Mesenchymal stem cell (in vitro differentiated cells and primary cell): ENCODE measurements at regions not wholly inside any gene's neighbourhood (a gene's known extent, or its start where the extent isn't known, plus 50 kb on each side); places are given as distances from the start of the nearest gene placed in this dataset.

Source experiments
- DNase-seq: peaks from one replicate; pipeline ENCODE4 v3.0.0-alpha.2; 2013
- H2AFZ ChIP-seq: one replicate; pipeline ENCODE4 v1.6.1; 2013; ENCODE audit warnings: low read depth, mild to moderate bottlenecking, control low read depth, inconsistent platforms, low read length, moderate library complexity
- H2AK5ac ChIP-seq: 2 replicates; pipeline ENCODE4 v1.6.1; 2013; ENCODE audit warnings: low read length, moderate library complexity, mild to moderate bottlenecking, inconsistent platforms; ENCODE audit not compliant: severe bottlenecking
- H2BK120ac ChIP-seq: one replicate; pipeline ENCODE4 v1.6.1; 2013; ENCODE audit warnings: low read depth, mild to moderate bottlenecking, inconsistent platforms, low read length, moderate library complexity
- H2BK12ac ChIP-seq, 2 experiments: one replicate each; pipeline ENCODE4 v1.6.1; 2013; ENCODE audit warnings: inconsistent platforms in 2 of 2, low read length in 2 of 2, mild to moderate bottlenecking in 2 of 2, moderate library complexity in 2 of 2, control low read depth in 1 of 2
- H2BK15ac ChIP-seq: one replicate; pipeline ENCODE4 v1.6.1; 2013; ENCODE audit warnings: mild to moderate bottlenecking, low read depth, inconsistent platforms; ENCODE audit not compliant: poor library complexity, severe bottlenecking
- H2BK5ac ChIP-seq: 2 replicates; pipeline ENCODE4 v1.6.1; 2013; ENCODE audit warnings: low read depth, mild to moderate bottlenecking, low read length, control low read depth, inconsistent platforms; ENCODE audit not compliant: poor library complexity, severe bottlenecking
- H3K14ac ChIP-seq, 2 experiments: one replicate each; pipeline ENCODE4 v1.6.1; 2013; ENCODE audit warnings: inconsistent platforms in 2 of 2, low read length in 2 of 2, control low read depth in 1 of 2, mild to moderate bottlenecking in 1 of 2, moderate library complexity in 1 of 2
- H3K18ac ChIP-seq, 2 experiments: one replicate each; pipeline ENCODE4 v1.6.1; 2013; ENCODE audit warnings: inconsistent platforms in 2 of 2, low read length in 2 of 2, control low read depth in 1 of 2, low read depth in 1 of 2, mild to moderate bottlenecking in 1 of 2
- H3K23ac ChIP-seq, 2 experiments: one replicate each; pipeline ENCODE4 v1.6.1; 2013; ENCODE audit warnings: inconsistent platforms in 2 of 2, low read length in 2 of 2, mild to moderate bottlenecking in 2 of 2, moderate library complexity in 2 of 2, control low read depth in 1 of 2
- H3K27ac ChIP-seq: 2 replicates; pipeline ENCODE4 v1.5.1; 2013; ENCODE audit warnings: mild to moderate bottlenecking, moderate library complexity, low read length, control low read depth, inconsistent platforms; ENCODE audit not compliant: poor library complexity, severe bottlenecking
- H3K27me3 ChIP-seq, 2 experiments: 2 replicates each; pipeline versions ENCODE4 v1.6.1 to v1.7.0; 2013; ENCODE audit warnings: low read length in 2 of 2, mild to moderate bottlenecking in 2 of 2, moderate library complexity in 2 of 2, control low read depth in 1 of 2, inconsistent platforms in 1 of 2; ENCODE audit not compliant: control insufficient read depth in 1 of 2, insufficient read depth in 1 of 2
- H3K36me3 ChIP-seq, 2 experiments: 2 replicates each; pipeline versions ENCODE4 v1.6.1 to v1.7.0; 2013; ENCODE audit warnings: low read length in 2 of 2, control low read depth in 1 of 2, inconsistent platforms in 1 of 2, low read depth in 1 of 2, mild to moderate bottlenecking in 1 of 2; ENCODE audit not compliant: insufficient read depth in 2 of 2, control insufficient read depth in 1 of 2
- H3K4ac ChIP-seq, 2 experiments: one replicate each; pipeline ENCODE4 v1.6.1; 2013; ENCODE audit warnings: inconsistent platforms in 2 of 2, low read length in 2 of 2, mild to moderate bottlenecking in 2 of 2, moderate library complexity in 2 of 2, control low read depth in 1 of 2, low read depth in 1 of 2
- H3K4me1 ChIP-seq: 2 replicates; pipeline ENCODE4 v1.6.1; 2013; ENCODE audit warnings: low read depth, low read length, control low read depth; ENCODE audit not compliant: control insufficient read depth, insufficient read depth
- H3K4me2 ChIP-seq: 2 replicates; pipeline ENCODE4 v1.6.1; 2013; ENCODE audit warnings: low read length, mild to moderate bottlenecking, inconsistent platforms; ENCODE audit not compliant: poor library complexity, severe bottlenecking
- H3K4me3 ChIP-seq, 2 experiments: 2 replicates each; pipeline versions ENCODE4 v1.5.1 to v1.7.0; 2013; ENCODE audit warnings: low read length in 2 of 2, mild to moderate bottlenecking in 2 of 2, control low read depth in 1 of 2, low read depth in 1 of 2; ENCODE audit not compliant: insufficient read depth in 1 of 2
- H3K79me1 ChIP-seq: replicated peaks from 2 replicates; pipeline ENCODE4 v1.6.1; 2013; ENCODE audit warnings: mild to moderate bottlenecking, control low read depth, low read length, inconsistent platforms; ENCODE audit not compliant: poor library complexity, severe bottlenecking
- H3K9ac ChIP-seq: 2 replicates; pipeline ENCODE4 v1.7.0; 2013; ENCODE audit warnings: mild to moderate bottlenecking, low read length, moderate library complexity
- H3K9me3 ChIP-seq: 2 replicates; pipeline ENCODE4 v1.7.0; 2013; ENCODE audit warnings: mild to moderate bottlenecking, low read length; ENCODE audit not compliant: control insufficient read depth
- H4K8ac ChIP-seq: one replicate; pipeline ENCODE4 v1.6.1; 2013; ENCODE audit warnings: inconsistent platforms, mild to moderate bottlenecking, low read length, moderate library complexity
- H4K91ac ChIP-seq: one replicate; pipeline ENCODE4 v1.6.1; 2013; ENCODE audit warnings: mild to moderate bottlenecking, low read length, inconsistent platforms
- WGBS: methylation state at CpG from one replicate; pipeline ENCODE4 v1.1.7; 2013; ENCODE audit warnings: mixed read lengths; 5-methylcytosine and 5-hydroxymethylcytosine counted together

DNA sequence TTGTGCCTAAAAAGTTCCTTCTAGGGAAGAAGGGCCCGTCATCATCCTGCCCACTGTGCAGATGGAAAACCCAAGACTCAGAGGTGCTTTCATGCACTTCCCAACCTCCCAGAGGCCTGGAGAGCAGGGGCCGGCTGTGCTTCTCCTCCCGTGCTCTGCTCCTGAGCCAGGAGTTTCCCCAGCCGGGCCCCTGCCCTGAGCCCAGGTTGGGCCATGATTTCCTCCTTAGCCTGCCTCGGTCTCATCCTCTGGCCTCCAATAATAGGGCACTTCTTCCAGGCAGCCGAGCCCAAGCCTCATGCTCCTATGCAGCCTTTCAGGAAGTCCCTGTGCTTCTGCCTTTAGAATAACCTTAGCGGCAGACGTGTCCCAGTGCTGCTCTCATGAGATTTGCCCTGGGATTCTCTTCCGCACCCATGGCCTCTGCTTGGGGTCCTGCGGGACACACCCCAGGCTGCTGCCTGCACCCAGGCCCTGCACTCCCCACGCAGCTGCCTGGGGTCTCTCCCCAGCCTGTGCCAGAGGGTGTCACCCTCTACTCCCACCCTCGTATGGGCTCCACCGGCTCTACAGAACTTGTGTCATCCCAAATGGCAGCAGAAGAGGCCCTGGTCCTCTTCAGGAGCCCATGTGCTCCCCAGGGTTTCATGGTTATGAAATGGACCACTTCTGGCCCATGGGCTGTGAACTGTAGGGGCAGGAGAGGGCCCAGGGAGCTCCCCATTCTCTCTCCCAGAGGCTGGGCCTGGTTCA lies 359.3 kb downstream of the ADGRD1 start:
- H3K14ac ChIP-seq: no peak overlapping the region
- no peak overlapping the region for H2AK5ac ChIP-seq
- DNase-seq: no peak

GRCh38 chr12:131313635-131314034 lies 359.9 kb downstream of the ADGRD1 start:
- Histone ChIP-seq H2BK120ac (no peak overlapping the region), H3K79me1 (no peaks in the 10 kb centered on the region), H3K23ac (no peak overlapping the region), H3K27me3 (peaks cover 0 to 24% of the 10 kb centered on the region in 2 experiments), H3K18ac (no peak overlapping the region), H3K4me2 (no peak overlapping the region), H3K36me3 (no peaks in the 10 kb centered on the region), H2AFZ (no peak overlapping the region), H3K4me3 (no peak overlapping the region), H2BK12ac (no peak overlapping the region), H3K9me3 (no peaks in the 10 kb centered on the region), H2BK5ac (no peak overlapping the region), H3K14ac (no peak overlapping the region), H2AK5ac (no peak overlapping the region), H3K9ac (no peak overlapping the region), H3K27ac (no peak overlapping the region), H3K4me1 (no peaks in the 10 kb centered on the region), H2BK15ac (no peak overlapping the region), H3K4ac (no peak overlapping the region), H4K8ac (no peak overlapping the region), H4K91ac (no peak overlapping the region)
- WGBS: 32% methylated on average over 4 of the region's 4 CpGs
- DNase-seq: no peak

More for the DNA sequence above, 359.3 kb downstream of the ADGRD1 start:
- Histone ChIP-seq H3K4ac (no peak overlapping the region), H3K23ac (no peak overlapping the region), H2AFZ (no peak overlapping the region), H4K91ac (no peak overlapping the region), H3K36me3 (no peaks in the 10 kb centered on the region), H3K18ac (no peak overlapping the region), H2BK120ac (no peak overlapping the region), H3K27ac (no peak overlapping the region), H3K79me1 (no peaks in the 10 kb centered on the region), H3K9ac (no peak overlapping the region), H2BK12ac (no peak overlapping the region), H4K8ac (no peak overlapping the region), H3K4me1 (no peaks in the 10 kb centered on the region), H2BK15ac (no peak overlapping the region), H3K9me3 (no peaks in the 10 kb centered on the region), H3K27me3 (peaks cover 0 to 24% of the 10 kb centered on the region in 2 experiments), H3K4me2 (no peak overlapping the region), H2BK5ac (no peak overlapping the region), H3K4me3 (no peak overlapping the region)
- WGBS: 79% methylated on average over 12 of the region's 13 CpGs

- Histone ChIP-seq H2AK5ac (no peak overlapping the region), H3K27ac (no peak overlapping the region), H3K4me2 (no peak overlapping the region), H3K79me1 (no peaks in the 10 kb centered on the region), H2BK5ac (no peak overlapping the region), H3K4me3 (no peak overlapping the region), H3K18ac (no peak overlapping the region), H2BK12ac (no peak overlapping the region), H3K27me3 (peaks cover 0 to 24% of the 10 kb centered on the region in 2 experiments), H4K91ac (no peak overlapping the region), H3K23ac (no peak overlapping the region), H2BK120ac (no peak overlapping the region), H2AFZ (no peak overlapping the region), H3K4me1 (no peaks in the 10 kb centered on the region), H3K4ac (no peak overlapping the region), H3K9me3 (no peaks in the 10 kb centered on the region), H3K14ac (no peak overlapping the region), H2BK15ac (no peak overlapping the region), H3K9ac (no peak overlapping the region), H3K36me3 (no peaks in the 10 kb centered on the region), H4K8ac (no peak overlapping the region)
- DNase-seq: no peak
Measured at GRCh38 chr12:131314524-131315090, 360.9 kb downstream of the ADGRD1 start.

DNA sequence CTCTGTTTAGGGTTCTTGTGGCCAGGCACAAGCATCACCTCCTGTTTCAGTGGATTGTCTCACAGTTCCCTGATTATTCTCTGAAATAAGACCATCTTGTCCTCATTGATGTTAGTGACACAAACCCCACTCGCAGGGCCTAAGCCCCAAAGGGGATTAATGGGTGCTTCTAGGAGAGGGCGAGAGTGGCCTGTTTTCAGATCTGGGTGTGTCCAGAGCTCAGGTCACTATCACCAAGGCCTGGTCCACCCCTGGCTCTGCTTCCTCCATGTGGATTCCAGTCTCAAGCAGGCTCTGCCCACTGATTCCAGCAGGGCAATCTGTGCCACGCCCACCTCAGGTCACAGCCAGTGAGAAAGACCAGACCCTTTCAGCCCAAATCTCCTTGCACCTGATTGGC lies 361.9 kb downstream of the ADGRD1 start:
- Histone ChIP-seq H4K91ac (no peak overlapping the region), H3K14ac (no peak overlapping the region), H2BK5ac (no peak overlapping the region), H3K27ac (no peak overlapping the region), H3K4me1 (no peaks in the 10 kb centered on the region), H2BK120ac (no peak overlapping the region), H3K36me3 (no peaks in the 10 kb centered on the region), H3K27me3 (peaks cover 0 to 16% of the 10 kb centered on the region in 2 experiments), H3K23ac (no peak overlapping the region), H2AK5ac (no peak overlapping the region), H2BK15ac (no peak overlapping the region), H3K9ac (no peak overlapping the region), H3K18ac (no peak overlapping the region), H3K4me2 (no peak overlapping the region), H4K8ac (no peak overlapping the region), H3K9me3 (peaks cover 3% of the 10 kb centered on the region), H2AFZ (no peak overlapping the region), H3K4me3 (no peak overlapping the region), H3K79me1 (no peaks in the 10 kb centered on the region), H3K4ac (no peak overlapping the region), H2BK12ac (no peak overlapping the region)
- 75% methylated on average over 3 of the region's 3 CpGs for WGBS
- no peak for DNase-seq
